Spleen (tissue), 11 donors: ENCODE measurements at regions not wholly inside any gene's neighbourhood (a gene's known extent, or its start where the extent isn't known, plus 50 kb on each side); places are given as distances from the start of the nearest gene placed in this dataset.

Experiments
- DNase-seq: peaks from one replicate; pipeline ENCODE4 v3.0.0-alpha.2; 2020
- H3K27ac ChIP-seq, 8 donors: fragments of 200-600 bp; sonication (generic) in 7 of 8; 1 replicate in 4 of 8; 2 replicates in 4 of 8; pipeline versions ENCODE4 v1.5.0 to v1.8.0; 2016 to 2021; ENCODE audit warnings: inconsistent platforms in 4 of 8, mild to moderate bottlenecking in 4 of 8, moderate library complexity in 1 of 8
- H3K27me3 ChIP-seq, 7 donors: fragments of 200-600 bp; sonication (generic) in 6 of 7; replicated peaks in 1 of 7; 1 replicate in 4 of 7; 2 replicates in 3 of 7; pipeline versions ENCODE4 v1.5.0 to v1.8.0; 2016 to 2021; ENCODE audit warnings: inconsistent platforms in 3 of 7, mild to moderate bottlenecking in 1 of 7
- H3K36me3 ChIP-seq, 6 donors: fragments of 200-600 bp; sonication (generic) in 5 of 6; 1 replicate in 4 of 6; 2 replicates in 2 of 6; pipeline versions ENCODE4 v1.5.0 to v1.8.0; 2016 to 2021; ENCODE audit warnings: inconsistent platforms in 2 of 6
- H3K4me1 ChIP-seq, 6 donors: fragments of 200-600 bp; sonication (generic) in 5 of 6; 1 replicate in 3 of 6; 2 replicates in 3 of 6; pipeline versions ENCODE4 v1.5.0 to v1.8.0; 2016 to 2021; ENCODE audit warnings: inconsistent platforms in 3 of 6
- H3K4me3 ChIP-seq, 8 donors: fragments of 200-600 bp; sonication (generic) in 7 of 8; 1 replicate in 4 of 8; 2 replicates in 4 of 8; pipeline versions ENCODE4 v1.5.0 to v1.8.0; 2016 to 2021; ENCODE audit warnings: inconsistent platforms in 4 of 8, mild to moderate bottlenecking in 4 of 8, moderate library complexity in 2 of 8
- H3K9me3 ChIP-seq, 8 donors: fragments of 200-600 bp; sonication (generic) in 7 of 8; 1 replicate in 4 of 8; 2 replicates in 4 of 8; pipeline versions ENCODE4 v1.5.0 to v1.8.0; 2016 to 2021; ENCODE audit warnings: inconsistent platforms in 4 of 8
- POLR2A ChIP-seq, 3 donors: fragments of 450-650 bp; IDR thresholded peaks; one replicate each; pipeline ENCODE4 v1.5.1; 2017; ENCODE audit warnings: antibody characterized with exemption in 3 of 3, mild to moderate bottlenecking in 1 of 3
- POLR2AphosphoS5 ChIP-seq, 3 donors: sonication (generic); formaldehyde crosslinking; IDR thresholded peaks; one replicate each; pipeline ENCODE4 v1.5.1; 2017; ENCODE audit warnings: antibody characterized with exemption in 3 of 3
- WGBS, 5 donors: extraction: QIAGEN DNeasy Blood & Tissue Kit in 3 of 5; methylation state at CpG; one replicate each; pipeline versions ENCODE4 v1.1.5 to v1.1.7; 2013 to 2018; 5-methylcytosine and 5-hydroxymethylcytosine counted together
- intact Hi-C: fragments of 100-400 bp; cut with DNase I; formaldehyde crosslinking; loops from one replicate; pipeline ENCODE4 v1.15.0; 2023; ENCODE audit warnings: low total_unique reads
- TF ChIP-seq, protein P1 (sequence below), 11 experiments: fragments of 200-600 bp in 7 of 11; fragments of 450-650 bp in 4 of 11; sonication (generic) in 4 of 11; IDR thresholded peaks in 8 of 11; conservative IDR thresholded peaks in 3 of 11; 1 replicate in 7 of 11; 2 replicates in 4 of 11; pipeline versions ENCODE4 v1.4.0 to v1.8.0; 2016 to 2021; ENCODE audit warnings: antibody characterized with exemption in 11 of 11, inconsistent platforms in 4 of 11, mild to moderate bottlenecking in 1 of 11
- donor health status: healthy with polysubstance abuse.
- donor health status: DM: no; HTN: no; CAD: no; lungs with moderate emphysema.
- donor health status: DM: no; HTN: no; CAD: no.
- donor health status: Bipolar disorder and iron deficiency.
- donor health status: healthy.
- donor health status: DM: no; HTN: no; CAD: no.
- donor health status: DM: yes; HTN: yes; CAD: no.

DNA sequence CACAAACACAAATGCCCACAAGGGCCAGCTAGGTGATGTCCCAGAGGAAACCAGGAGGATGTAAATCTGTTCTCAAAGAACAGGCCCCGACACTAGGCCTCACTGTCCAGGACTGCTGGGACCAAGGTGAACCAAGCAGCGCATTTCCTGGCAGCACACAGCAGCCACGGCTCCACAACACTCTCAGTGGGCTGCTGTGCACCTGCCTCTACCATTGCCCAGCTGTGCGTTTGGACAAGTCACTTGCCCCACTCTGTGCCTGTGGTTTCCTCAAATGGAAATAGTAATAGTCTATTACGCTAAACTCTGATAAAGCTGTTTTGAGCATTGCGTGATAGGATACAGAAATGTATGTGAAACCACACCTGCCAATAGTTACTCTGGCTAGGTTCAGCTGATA is 544.5 kb downstream of the BNC2 start:
- intact Hi-C loops, result no loop called here
- Histone ChIP-seq H3K27me3 (peaks cover 0 to 5% (median 0%) of the 10 kb centered on the region in 7 donors), H3K36me3 (no peaks in the 10 kb centered on the region), H3K27ac (no peak overlapping the region), H3K4me1 (no peaks in the 10 kb centered on the region), H3K4me3 (no peak overlapping the region), H3K9me3 (no peaks in the 10 kb centered on the region)
- no peak for DNase-seq
- TF ChIP-seq POLR2AphosphoS5 (IDR thresholded peaks at IDR 0.05) (no peak), POLR2A (IDR thresholded peaks at IDR 0.05) (no peak)
- TF ChIP-seq, protein P1, sequence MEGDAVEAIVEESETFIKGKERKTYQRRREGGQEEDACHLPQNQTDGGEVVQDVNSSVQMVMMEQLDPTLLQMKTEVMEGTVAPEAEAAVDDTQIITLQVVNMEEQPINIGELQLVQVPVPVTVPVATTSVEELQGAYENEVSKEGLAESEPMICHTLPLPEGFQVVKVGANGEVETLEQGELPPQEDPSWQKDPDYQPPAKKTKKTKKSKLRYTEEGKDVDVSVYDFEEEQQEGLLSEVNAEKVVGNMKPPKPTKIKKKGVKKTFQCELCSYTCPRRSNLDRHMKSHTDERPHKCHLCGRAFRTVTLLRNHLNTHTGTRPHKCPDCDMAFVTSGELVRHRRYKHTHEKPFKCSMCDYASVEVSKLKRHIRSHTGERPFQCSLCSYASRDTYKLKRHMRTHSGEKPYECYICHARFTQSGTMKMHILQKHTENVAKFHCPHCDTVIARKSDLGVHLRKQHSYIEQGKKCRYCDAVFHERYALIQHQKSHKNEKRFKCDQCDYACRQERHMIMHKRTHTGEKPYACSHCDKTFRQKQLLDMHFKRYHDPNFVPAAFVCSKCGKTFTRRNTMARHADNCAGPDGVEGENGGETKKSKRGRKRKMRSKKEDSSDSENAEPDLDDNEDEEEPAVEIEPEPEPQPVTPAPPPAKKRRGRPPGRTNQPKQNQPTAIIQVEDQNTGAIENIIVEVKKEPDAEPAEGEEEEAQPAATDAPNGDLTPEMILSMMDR (IDR thresholded peaks at IDR 0.05 in 8 of 11, conservative IDR thresholded peaks at IDR 0.05 in 3 of 11), result no peak
- WGBS, 5 donors, result 81 to 91% (median 85%) methylated on average over 6 of the region's 6 CpGs

DNA sequence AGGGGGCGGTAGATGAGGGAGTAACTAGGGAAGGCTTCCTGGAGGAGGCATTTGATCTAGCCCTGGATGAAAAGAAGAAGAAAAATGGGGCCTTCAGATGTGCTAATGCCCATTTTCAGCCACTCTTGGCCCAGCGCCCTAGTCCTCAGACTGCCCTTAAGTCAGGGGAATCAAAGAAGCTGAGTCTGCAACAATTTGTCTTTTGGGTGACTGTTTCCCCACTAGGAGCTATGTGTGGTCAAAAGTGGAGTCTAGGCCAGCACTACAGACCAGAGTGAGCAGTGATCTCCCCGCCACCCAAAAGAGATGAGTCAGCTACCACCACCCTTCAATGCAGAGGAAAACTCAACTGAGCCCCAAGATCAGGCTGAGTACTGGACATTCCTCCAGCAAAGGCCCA is 542.1 kb downstream of the BNC2 start:
- intact Hi-C loops, result no loop called here
- 82 to 95% (median 89%) methylated on average over 3 of the region's 3 CpGs for WGBS, 5 donors
- no peak overlapping the region for H3K4me3 ChIP-seq
- H3K9me3 ChIP-seq, result no peaks in the 10 kb centered on the region
- peaks cover 0 to 5% (median 0%) of the 10 kb centered on the region in 7 donors for H3K27me3 ChIP-seq
- H3K36me3 ChIP-seq, result no peaks in the 10 kb centered on the region
- H3K27ac ChIP-seq, result no peak overlapping the region
- no peak for TF ChIP-seq POLR2A (IDR thresholded peaks at IDR 0.05)
- no peak for TF ChIP-seq POLR2AphosphoS5 (IDR thresholded peaks at IDR 0.05)
- TF ChIP-seq, protein P1 (IDR thresholded peaks at IDR 0.05 in 8 of 11, conservative IDR thresholded peaks at IDR 0.05 in 3 of 11), result no peak
- no peak for DNase-seq
- H3K4me1 ChIP-seq, result no peaks in the 10 kb centered on the region

DNA sequence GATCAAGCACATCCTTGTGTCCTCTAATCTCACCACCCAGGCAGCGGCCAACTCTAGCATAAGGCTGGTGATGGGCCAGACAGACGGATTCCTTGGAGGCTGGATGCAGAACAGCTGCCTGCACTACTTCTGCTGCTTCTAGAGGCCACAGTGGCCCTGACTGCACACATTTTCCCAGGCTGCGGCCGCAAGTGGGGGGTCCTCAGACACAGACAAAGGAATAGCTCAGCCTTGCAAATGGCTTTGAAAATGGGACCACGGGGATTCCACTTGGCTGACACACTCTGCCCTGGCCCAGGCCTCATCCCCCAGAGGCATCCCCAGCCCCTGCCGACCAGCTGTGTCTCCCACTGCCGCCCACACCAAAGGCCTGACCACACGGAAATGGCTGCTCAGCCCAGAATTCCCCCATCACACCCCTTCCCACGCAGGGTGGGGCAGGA is 540.8 kb downstream of the BNC2 start:
- TF ChIP-seq, protein P1 (IDR thresholded peaks at IDR 0.05 in 8 of 11, conservative IDR thresholded peaks at IDR 0.05 in 3 of 11), result no peak
- WGBS, 5 donors, result 68 to 86% (median 79%) methylated on average over 5 to 9 of the region's 9 CpGs
- intact Hi-C loops, result no loop called here
- Histone ChIP-seq H3K36me3 (no peaks in the 10 kb centered on the region), H3K4me1 (no peaks in the 10 kb centered on the region), H3K4me3 (no peak overlapping the region), H3K27ac (no peak overlapping the region), H3K9me3 (no peaks in the 10 kb centered on the region), H3K27me3 (peaks cover 0 to 5% (median 0%) of the 10 kb centered on the region in 7 donors)
- no peak for DNase-seq

DNA sequence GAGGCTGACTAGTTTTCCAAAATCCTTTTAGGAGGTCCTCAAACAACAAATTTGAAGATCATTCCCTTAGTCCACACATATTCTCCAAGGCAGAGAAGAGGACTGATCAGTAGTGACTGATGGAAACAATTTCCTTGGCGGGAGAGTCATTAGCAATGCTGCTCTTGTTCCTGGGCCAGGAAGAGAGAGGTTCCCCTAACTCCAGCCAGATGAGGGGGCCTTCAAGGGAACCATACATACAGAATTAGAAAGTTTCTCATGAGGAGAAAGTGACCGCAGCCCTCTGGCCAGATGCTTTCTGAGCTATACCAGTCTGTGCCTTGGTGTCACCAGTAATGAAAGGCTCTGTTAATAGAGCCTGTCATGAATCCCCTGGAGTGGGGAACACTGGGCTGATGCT is 539.4 kb downstream of the BNC2 start:
- no peaks in the 10 kb centered on the region for H3K4me1 ChIP-seq
- TF ChIP-seq POLR2AphosphoS5 (IDR thresholded peaks at IDR 0.05) (no peak), POLR2A (IDR thresholded peaks at IDR 0.05) (no peak)
- TF ChIP-seq, protein P1 (IDR thresholded peaks at IDR 0.05 in 8 of 11, conservative IDR thresholded peaks at IDR 0.05 in 3 of 11), result no peak
- H3K27me3 ChIP-seq, result peaks cover 0 to 5% (median 0%) of the 10 kb centered on the region in 7 donors
- no peak for DNase-seq
- no peak overlapping the region for H3K27ac ChIP-seq
- no peaks in the 10 kb centered on the region for H3K36me3 ChIP-seq
- 0 to 92% (median 78%) methylated on average over 2 of the region's 2 CpGs for WGBS, 5 donors
- no peaks in the 10 kb centered on the region for H3K9me3 ChIP-seq
- no peak overlapping the region for H3K4me3 ChIP-seq
- intact Hi-C loops, result no loop called here
